Activated effector memory CD4-positive, alpha-beta T cell treated with anti-CD3 and anti-CD28 coated beads, Interleukin-2, amount 50 U/mL, for 16 hours (primary cell): ENCODE measurements at regions not wholly inside any gene's neighbourhood (a gene's known extent, or its start where the extent isn't known, plus 50 kb on each side); places are given as distances from the start of the nearest gene placed in this dataset.

ENCODE experiments used
- DNase-seq: peaks from one replicate; pipeline ENCODE4 v3.0.0-alpha.2; 2020

GRCh38 chr21:34022627-34023335, 50.6 kb upstream of the MRPS6 start:
- peak; percentile 71 for DNase-seq

- no peak for DNase-seq
These were observed 51.7 kb upstream of the MRPS6 start for GRCh38 chr21:34021726-34022125.

- no peak for DNase-seq
These were observed 52.3 kb upstream of the MRPS6 start for GRCh38 chr21:34020983-34021553.

GRCh38 chr21:34020005-34020847, 53.2 kb upstream of the MRPS6 start:
- no peak for DNase-seq

GRCh38 chr21:34019402-34019801, 54.0 kb upstream of the MRPS6 start:
- DNase-seq, result no peak

- DNase-seq, result no peak
These were observed 54.5 kb upstream of the MRPS6 start for GRCh38 chr21:34018910-34019309.

- DNase-seq, result no peak
These were observed 55.2 kb upstream of the MRPS6 start for GRCh38 chr21:34018185-34018584.

GRCh38 chr21:34017039-34017961, 56.1 kb upstream of the MRPS6 start:
- DNase-seq, result no peak

GRCh38 chr21:34012640-34013039, 60.7 kb upstream of the MRPS6 start:
- no peak for DNase-seq

GRCh38 chr21:34011660-34012059, 61.7 kb upstream of the MRPS6 start:
- DNase-seq, result no peak

GRCh38 chr21:34009193-34009592, 64.2 kb upstream of the MRPS6 start:
- DNase-seq, result no peak

GRCh38 chr21:34008618-34009017, 64.8 kb upstream of the MRPS6 start:
- peak; percentile 73 for DNase-seq

GRCh38 chr21:34006611-34007168, 66.7 kb upstream of the MRPS6 start:
- DNase-seq, result no peak

GRCh38 chr21:34004974-34005373, 68.4 kb upstream of the MRPS6 start:
- no peak for DNase-seq

- no peak for DNase-seq
These were observed 69.1 kb upstream of the MRPS6 start for GRCh38 chr21:34004013-34004938.

- DNase-seq, result no peak
These were observed 70.0 kb upstream of the MRPS6 start for GRCh38 chr21:34003428-34003827.

GRCh38 chr21:34000375-34000774, 73.0 kb upstream of the MRPS6 start:
- no peak for DNase-seq

GRCh38 chr21:33998809-33999208, 74.6 kb upstream of the MRPS6 start:
- no peak for DNase-seq

GRCh38 chr21:33998402-33998801, 75.0 kb upstream of the MRPS6 start:
- DNase-seq, result no peak

GRCh38 chr21:33997436-33997835, 75.9 kb upstream of the MRPS6 start:
- DNase-seq, result no peak

GRCh38 chr21:33994373-33994772, 78.8 kb upstream of the ATP5PO start:
- no peak for DNase-seq
